ENCODE measurements at regions not wholly inside any gene's neighbourhood (a gene's known extent, or its start where the extent isn't known, plus 50 kb on each side); places are given as distances from the start of the nearest gene placed in this dataset.

DNA sequence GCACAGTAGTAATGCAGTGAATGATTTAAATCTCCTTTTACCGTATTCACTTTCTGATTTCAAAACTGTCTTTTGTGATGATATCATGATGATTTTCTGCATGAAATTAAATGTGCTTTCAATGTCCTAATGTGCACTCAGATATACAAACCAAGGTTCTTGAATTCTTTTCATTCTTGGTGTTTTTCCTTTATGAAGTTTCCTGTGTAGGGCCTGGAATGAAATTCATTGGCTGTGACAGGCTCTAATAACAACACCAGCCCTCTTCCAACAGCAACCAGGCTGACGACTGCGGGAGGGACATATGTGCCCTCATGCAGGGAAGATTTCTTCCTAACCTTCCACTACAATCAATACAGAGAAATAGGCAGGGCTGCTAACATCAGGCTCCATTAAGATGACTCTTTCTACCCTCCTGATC lies 1052.0 kb downstream of the DIAPH3 start:
- DNase-seq (no peak), ATAC-seq (no peak)
- no peaks in the 10 kb centered on the region for H3K36me3 ChIP-seq
- no peaks in the 10 kb centered on the region for H3K4me1 ChIP-seq
- H3K27ac ChIP-seq = no peak overlapping the region
- TF ChIP-seq, protein P1, sequence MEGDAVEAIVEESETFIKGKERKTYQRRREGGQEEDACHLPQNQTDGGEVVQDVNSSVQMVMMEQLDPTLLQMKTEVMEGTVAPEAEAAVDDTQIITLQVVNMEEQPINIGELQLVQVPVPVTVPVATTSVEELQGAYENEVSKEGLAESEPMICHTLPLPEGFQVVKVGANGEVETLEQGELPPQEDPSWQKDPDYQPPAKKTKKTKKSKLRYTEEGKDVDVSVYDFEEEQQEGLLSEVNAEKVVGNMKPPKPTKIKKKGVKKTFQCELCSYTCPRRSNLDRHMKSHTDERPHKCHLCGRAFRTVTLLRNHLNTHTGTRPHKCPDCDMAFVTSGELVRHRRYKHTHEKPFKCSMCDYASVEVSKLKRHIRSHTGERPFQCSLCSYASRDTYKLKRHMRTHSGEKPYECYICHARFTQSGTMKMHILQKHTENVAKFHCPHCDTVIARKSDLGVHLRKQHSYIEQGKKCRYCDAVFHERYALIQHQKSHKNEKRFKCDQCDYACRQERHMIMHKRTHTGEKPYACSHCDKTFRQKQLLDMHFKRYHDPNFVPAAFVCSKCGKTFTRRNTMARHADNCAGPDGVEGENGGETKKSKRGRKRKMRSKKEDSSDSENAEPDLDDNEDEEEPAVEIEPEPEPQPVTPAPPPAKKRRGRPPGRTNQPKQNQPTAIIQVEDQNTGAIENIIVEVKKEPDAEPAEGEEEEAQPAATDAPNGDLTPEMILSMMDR (IDR thresholded peaks at IDR 0.05) = no peak
- no peak overlapping the region for H3K4me3 ChIP-seq
- no peaks in the 10 kb centered on the region for H3K27me3 ChIP-seq
- intact Hi-C loops (cut with DNase I) = no loop called here
- H3K9me3 ChIP-seq = no peaks in the 10 kb centered on the region

DNA sequence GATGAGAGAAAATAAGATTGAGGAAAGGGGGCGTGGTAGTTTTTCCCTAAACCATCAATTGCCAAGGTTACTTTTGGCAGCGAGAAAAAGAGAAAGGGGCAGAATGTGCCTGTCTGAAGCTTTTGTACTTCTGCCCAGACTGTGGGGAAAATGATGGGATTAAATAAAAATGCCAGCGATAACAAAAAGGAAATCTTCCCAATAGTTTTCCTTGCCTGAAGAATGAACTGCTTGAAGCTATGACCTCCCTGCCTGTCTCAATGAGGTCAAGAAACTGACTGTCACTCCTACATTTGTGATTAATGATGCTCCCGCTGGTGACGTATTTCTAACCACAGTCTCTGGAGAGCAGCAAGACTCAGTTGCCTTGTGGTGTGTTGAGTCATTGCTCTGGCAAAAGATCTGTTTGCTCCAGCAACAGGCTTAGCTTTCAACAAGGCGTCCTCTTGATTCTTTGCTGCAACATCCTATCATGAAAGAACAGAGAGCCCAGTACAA lies 1051.5 kb downstream of the DIAPH3 start:
- intact Hi-C loops (cut with DNase I) = no loop called here
- H3K4me3 ChIP-seq = no peak overlapping the region
- H3K36me3 ChIP-seq = no peaks in the 10 kb centered on the region
- ATAC-seq (no peak), DNase-seq (no peak)
- no peak overlapping the region for H3K27ac ChIP-seq
- H3K27me3 ChIP-seq = no peaks in the 10 kb centered on the region
- no peaks in the 10 kb centered on the region for H3K9me3 ChIP-seq
- TF ChIP-seq, protein P1 (IDR thresholded peaks at IDR 0.05) = no peak
- H3K4me1 ChIP-seq = no peaks in the 10 kb centered on the region

DNA sequence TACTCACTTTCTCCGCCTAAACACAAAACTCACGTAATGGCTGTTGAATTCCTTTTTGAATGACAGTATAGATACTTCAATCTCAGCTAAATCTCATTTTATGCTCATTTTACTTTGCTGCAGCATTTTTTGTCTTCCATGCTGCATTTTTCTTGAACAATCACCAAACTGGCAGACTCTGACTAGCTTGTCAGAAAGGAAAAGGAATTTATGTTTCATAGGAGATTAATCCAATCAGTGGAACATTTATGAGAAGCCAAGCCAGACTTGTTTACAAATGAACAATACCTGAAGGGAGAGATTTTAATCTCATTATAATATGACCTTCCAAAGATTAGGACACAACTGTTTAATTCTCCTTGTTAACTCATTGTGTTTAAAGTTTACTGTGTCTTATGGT lies 1044.3 kb downstream of the DIAPH3 start:
- TF ChIP-seq, protein P1 (IDR thresholded peaks at IDR 0.05) = no peak
- Histone ChIP-seq H3K27ac (no peak overlapping the region), H3K4me3 (no peak overlapping the region), H3K4me1 (no peaks in the 10 kb centered on the region), H3K36me3 (no peaks in the 10 kb centered on the region), H3K9me3 (no peaks in the 10 kb centered on the region), H3K27me3 (no peaks in the 10 kb centered on the region)
- ATAC-seq (no peak), DNase-seq (no peak)
- intact Hi-C loops (cut with DNase I) = no loop called here

DNA sequence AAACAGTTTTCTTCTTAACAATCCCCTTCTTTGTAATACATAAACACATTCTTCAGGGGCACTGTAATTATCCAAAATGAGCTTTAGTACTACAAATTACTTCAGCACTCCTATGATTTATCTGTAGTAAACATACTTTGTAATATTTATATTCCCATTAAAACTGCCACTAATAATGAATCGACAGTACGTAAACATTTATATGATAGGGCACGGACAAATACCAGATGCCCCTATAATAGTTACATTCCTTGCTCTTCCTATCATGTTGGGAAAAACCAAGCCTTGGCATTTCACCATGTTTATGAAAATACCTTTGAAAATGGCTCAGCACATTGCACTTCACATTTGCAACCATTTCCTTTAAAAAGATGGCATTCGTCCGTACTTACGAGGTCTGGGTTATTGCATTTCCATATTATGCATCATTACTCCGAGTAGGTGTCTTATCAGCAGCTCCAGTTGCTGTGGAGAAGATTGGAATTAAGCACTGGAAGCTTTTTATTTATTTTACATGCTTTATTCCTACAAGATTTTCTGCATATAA lies 1043.4 kb downstream of the DIAPH3 start:
- DNase-seq = no peak
- TF ChIP-seq, protein P1 (IDR thresholded peaks at IDR 0.05) = no peak
- ATAC-seq = no peak
- H3K4me3 ChIP-seq = no peak overlapping the region
- no peaks in the 10 kb centered on the region for H3K36me3 ChIP-seq
- H3K4me1 ChIP-seq = no peaks in the 10 kb centered on the region
- H3K27me3 ChIP-seq = no peaks in the 10 kb centered on the region
- H3K27ac ChIP-seq = no peak overlapping the region
- intact Hi-C loops (cut with DNase I) = no loop called here
- H3K9me3 ChIP-seq = no peaks in the 10 kb centered on the region

DNA sequence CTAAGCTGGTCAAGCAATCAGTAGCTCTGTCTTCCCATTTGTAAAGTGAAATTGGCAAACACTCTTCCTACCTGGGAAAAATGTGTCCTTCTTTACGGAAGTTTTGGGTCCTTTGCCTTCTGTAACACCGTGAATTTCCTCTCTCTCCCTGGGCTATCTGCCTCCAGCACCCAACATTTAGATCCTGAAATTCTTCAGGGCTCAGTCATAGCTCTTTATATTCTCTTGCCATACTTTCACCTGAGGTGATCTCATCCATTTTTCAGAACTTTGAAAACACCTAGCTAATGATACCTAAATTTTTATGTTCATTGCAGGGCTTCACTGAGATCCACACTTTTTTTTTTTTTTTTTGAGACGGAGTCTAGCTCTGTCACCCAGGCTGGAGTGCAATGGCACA lies 1042.2 kb downstream of the DIAPH3 start:
- TF ChIP-seq, protein P1 (IDR thresholded peaks at IDR 0.05) = no peak
- no peak overlapping the region for H3K4me3 ChIP-seq
- H3K27me3 ChIP-seq = no peaks in the 10 kb centered on the region
- intact Hi-C loops (cut with DNase I) = no loop called here
- DNase-seq (no peak), ATAC-seq (no peak)
- no peaks in the 10 kb centered on the region for H3K36me3 ChIP-seq
- H3K4me1 ChIP-seq = no peaks in the 10 kb centered on the region
- H3K9me3 ChIP-seq = no peaks in the 10 kb centered on the region
- no peak overlapping the region for H3K27ac ChIP-seq

DNA sequence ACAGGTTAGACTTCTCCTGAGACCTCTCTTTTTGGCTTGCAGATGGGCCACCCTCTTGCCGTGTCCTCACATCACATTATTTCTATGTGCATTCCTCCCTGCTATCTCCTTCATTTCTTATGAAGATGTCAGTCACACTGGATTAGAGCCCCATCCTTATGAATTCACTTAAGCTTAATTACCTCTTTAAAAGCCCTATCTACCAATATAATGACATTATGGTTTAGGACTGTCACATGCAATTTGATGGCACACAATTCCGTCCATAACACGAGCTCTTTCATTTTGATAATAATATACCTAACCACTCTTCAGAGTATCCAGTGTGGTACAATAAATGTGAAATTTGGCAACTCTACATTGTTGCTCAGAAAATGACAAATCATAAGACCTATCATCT lies 1037.3 kb downstream of the DIAPH3 start:
- H3K4me3 ChIP-seq = no peak overlapping the region
- ATAC-seq (no peak), DNase-seq (no peak)
- H3K4me1 ChIP-seq = no peaks in the 10 kb centered on the region
- no peaks in the 10 kb centered on the region for H3K36me3 ChIP-seq
- TF ChIP-seq, protein P1 (IDR thresholded peaks at IDR 0.05) = no peak
- no peak overlapping the region for H3K27ac ChIP-seq
- no peaks in the 10 kb centered on the region for H3K27me3 ChIP-seq
- intact Hi-C loops (cut with DNase I) = no loop called here
- H3K9me3 ChIP-seq = no peaks in the 10 kb centered on the region

Measured in upper lobe of right lung (tissue), 1 donor.